ENCODE measurements at regions not wholly inside any gene's neighbourhood (a gene's known extent, or its start where the extent isn't known, plus 50 kb on each side); places are given as distances from the start of the nearest gene placed in this dataset.
A peak's percentile ranks its signal among the peaks of the same experiment; 100 is the strongest.

GRCh38 chr9:118215549-118215948, 511.3 kb downstream of the TLR4 start:
- no peak for DNase-seq

DNA sequence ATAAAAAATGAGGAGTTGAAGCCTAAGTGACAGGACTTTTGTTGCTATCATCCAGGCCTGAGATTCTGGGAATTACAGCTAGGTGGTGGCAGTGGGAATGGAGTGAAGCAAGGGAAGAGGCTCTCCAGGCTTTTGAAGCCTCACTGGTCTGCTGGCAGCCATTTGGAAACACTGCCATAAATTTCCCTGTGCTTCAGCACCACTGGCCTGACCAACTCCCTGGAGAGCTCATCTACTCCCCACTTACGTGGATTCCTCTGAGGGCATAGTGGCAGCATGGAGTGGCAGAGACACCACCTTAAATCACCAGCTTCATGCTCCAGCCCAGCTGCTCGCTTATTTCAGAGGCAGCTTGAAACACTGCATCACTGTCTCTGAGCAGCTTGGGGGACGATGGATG, 518.2 kb downstream of the TLR4 start:
- peak; percentile 30 for DNase-seq

GRCh38 chr9:118223111-118223510, 518.9 kb downstream of the TLR4 start:
- DNase-seq = no peak

DNA sequence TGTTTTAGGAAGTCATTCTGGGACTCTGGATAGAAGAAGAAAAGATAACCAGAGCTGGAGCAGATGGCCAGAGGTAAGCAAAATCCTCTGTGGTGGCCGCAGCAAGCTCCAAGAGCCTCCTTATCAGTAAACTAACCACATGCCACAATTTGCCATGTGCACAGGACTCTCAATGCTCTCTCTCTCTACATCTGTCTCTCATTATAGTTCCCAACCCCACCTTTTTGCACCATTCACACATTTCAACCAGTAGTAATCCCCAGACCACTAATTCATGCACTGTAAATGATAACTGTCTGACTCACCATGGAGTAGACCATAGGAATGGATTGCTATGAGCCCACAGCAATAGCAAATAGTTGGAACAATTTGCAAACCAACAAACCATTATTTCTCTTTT, 526.1 kb downstream of the TLR4 start:
- DNase-seq = no peak

DNA sequence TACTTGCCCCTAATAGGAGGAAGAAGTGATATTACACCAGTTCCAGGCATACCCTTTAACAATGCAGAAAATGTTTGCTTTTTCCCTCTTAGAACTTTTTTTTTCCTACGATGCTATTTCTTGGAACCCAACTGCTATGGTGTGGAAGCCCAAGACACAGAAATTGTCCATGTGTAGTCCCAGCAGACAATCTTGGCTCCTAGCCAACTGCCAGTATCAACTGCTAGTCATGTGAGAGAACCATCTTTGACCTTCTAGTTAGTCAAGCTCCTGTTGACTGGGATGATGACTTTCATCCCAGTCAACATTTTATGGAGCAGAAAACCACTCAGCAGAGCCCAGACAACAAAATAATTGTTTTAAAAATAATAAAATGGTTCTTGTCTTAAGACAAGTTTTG, 532.4 kb downstream of the TLR4 start:
- DNase-seq = no peak

DNA sequence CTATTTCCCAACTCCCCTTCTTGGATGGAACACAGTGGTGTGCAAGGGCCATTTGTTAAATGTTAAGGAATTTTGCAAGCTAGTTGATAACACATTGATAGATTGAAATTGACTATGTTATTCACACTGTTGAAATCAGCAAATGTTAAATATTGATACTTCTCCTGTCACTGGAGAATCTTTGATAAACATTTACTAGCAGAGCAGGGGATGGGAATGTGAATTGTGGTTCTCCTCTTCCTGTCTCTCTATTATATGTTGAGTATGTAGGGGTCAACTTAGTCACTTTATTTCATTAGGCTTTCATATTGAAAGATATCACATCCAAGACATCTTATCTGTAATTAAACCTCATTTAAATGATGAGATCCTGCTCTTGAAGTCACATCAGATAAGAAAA, 533.9 kb downstream of the TLR4 start:
- DNase-seq = no peak

DNA sequence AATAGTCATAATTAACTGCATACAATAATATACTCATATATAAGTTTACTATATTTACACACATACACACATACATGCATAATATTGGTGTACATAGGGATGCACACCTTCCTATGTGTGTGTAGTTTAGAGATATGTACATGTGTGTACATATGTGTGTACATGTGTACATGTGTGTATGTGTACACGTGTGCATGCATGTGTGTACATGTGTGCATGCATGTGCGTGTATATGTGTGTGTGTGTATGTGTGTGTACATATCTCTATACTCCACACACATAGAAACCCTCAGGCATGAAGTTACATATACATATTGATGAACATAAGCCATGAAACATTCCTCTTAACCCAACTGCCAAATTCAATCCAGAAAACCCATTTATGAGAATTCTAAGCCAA, 547.8 kb downstream of the TLR4 start:
- no peak for DNase-seq

DNA sequence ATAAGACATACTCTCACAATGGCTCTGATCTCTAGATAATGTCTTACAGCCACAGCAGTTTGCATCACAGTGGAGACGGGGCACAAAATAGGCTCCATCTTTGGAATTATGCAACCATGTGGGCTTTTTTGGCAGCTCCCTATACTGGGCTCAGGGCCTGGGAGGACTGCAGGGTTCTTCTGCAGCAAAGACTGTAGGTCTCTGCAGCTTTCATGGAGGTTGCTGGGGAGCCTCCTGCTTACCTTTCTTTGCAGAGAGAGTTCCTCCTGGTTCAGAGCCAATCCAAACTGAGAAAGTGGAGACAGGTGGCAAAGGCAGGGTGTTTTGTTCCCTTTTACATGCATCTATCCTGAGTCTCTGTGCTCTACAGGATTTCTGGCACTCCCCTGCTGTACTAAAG, 558.0 kb downstream of the TLR4 start:
- DNase-seq = no peak

- DNase-seq = no peak
Observed at GRCh38 chr9:118263949-118264348, 559.7 kb downstream of the TLR4 start.

DNA sequence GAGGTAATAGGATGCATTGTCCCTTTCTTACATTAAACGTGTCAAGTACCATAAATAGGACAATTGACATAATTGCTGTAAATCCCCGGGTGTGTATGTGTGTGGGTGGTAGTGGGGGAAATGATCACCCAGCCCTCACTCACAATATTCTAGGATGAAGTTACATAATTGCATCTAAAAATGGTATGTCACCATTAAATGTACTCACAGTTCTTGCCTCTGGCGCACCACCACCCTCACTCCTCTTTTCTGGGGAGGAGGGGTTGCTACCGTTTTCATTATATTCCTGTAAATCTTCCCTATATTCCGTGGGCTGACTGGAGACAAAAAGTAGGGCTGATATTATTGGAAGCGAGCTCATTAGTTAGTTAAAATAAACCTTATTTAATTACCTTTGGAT, 563.8 kb downstream of the TLR4 start:
- DNase-seq = no peak

GRCh38 chr9:118269623-118270022, 565.4 kb downstream of the TLR4 start:
- DNase-seq = no peak

DNA sequence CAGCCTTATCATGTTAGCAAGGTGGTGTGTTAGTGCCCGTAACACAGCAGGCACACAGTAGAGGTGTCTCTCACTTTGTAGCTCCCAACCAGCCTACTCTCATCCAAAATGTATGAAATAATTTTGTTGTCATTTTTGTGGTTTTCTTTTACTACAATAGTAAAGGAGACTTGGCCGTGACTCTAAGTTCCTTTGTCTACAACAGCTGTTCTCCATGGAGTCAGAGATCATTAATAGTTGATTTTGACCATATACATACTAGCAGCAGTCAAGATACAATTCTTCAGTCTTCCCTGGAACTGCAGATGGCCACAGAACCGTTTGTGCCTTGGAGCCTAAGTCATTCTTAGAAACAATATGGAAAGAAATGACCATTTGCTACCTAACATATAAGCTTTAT, 567.1 kb downstream of the TLR4 start:
- DNase-seq = no peak

- DNase-seq = no peak
Observed at GRCh38 chr9:118271936-118272335, 567.7 kb downstream of the TLR4 start.

GRCh38 chr9:118273048-118273447, 568.8 kb downstream of the TLR4 start:
- no peak for DNase-seq

GRCh38 chr9:118276784-118277183, 572.6 kb downstream of the TLR4 start:
- DNase-seq = no peak

DNA sequence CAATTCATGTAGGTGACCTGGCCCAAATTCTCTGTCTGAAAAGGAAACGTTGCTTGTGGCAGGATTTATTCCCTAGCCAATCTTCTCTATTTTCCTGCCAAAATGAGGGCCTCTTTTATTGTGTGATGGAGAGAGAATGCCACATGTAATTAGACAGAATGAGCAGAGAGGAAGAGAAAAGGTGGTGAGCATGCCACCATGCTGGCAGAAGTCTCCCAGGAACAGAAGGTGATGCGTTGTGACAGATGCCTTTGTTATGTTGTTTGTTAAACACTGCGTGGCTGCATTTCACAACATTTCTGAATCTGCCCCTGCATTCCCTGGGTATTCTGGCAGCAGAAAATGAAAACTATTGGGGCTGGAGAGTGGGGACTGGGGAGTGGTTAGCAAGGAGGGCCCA, 577.6 kb downstream of the TLR4 start:
- DNase-seq = no peak

- DNase-seq = no peak
Observed at GRCh38 chr9:118283488-118283887, 579.3 kb downstream of the TLR4 start.

DNA sequence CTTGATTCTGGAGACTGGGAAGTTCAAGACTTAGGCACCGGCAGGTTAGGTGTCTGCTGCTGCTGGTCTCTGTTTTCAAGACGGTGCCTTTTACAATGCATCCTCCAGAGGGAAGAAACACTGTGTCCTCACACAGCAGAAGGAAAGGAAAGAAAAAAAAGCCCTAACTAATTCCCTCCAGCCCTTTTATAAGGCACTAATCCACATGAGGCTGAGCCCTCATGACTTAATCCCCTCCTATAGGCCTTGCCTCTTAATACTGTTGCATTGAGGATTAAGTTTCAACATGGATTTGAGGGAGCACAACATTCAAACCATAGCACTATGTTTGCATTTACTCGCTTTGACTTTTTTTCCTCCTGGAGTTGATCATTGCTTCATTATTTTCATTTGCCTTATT, 585.9 kb downstream of the TLR4 start:
- no peak for DNase-seq

- DNase-seq = no peak
Observed at GRCh38 chr9:118295413-118295812, 591.2 kb downstream of the TLR4 start.

DNA sequence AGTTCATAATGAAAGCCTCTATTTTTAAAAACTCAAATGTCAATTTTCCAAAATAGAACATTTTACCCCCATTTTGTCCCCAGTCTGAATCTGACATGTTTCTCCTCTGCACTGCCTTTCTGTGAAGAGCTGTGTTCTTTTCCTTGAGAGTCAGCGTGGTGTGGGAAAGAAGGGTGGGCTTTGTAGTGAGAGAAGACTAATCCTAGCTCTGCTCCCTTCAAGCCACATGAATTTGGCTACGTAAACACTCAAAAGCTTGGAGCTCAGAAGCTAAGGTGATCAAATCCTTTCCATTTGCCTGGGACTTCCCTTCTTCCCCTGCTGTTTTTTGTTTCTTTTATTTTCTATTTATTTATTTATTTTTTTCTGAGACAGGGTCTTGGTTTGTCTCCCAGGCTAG, 598.5 kb downstream of the TLR4 start:
- no peak for DNase-seq

DNA sequence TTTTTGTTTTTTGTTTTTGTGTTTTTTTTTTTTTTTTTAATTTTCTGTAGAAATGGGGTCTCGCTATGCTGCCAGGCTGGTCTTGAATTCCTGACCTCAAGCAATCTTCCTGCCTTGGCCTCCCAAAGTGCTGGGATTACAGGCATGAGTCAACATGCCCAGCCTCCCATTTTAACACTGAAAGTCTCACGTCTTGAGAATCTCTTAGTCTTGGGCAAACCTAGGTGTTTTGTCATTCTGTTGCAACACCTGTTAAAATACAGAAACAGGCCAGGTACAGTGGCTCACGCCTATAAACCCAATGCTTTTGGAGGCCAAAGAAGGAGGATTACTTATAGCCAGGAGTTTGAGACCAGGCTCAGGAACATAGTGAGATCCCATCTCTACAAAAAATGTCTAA, 599.0 kb downstream of the TLR4 start:
- no peak for DNase-seq

GRCh38 chr9:118305331-118305730, 601.1 kb downstream of the TLR4 start:
- no peak for DNase-seq

GRCh38 chr9:118306801-118307200, 602.6 kb downstream of the TLR4 start:
- no peak for DNase-seq

- DNase-seq = no peak
Observed at GRCh38 chr9:118313965-118314364, 609.8 kb downstream of the TLR4 start.

- no peak for DNase-seq
Observed at GRCh38 chr9:118316831-118317343, 612.7 kb downstream of the TLR4 start.

Data from left hindlimb (tissue), 1 donor.